Nephron (organoid): ENCODE measurements at regions not wholly inside any gene's neighbourhood (a gene's known extent, or its start where the extent isn't known, plus 50 kb on each side); places are given as distances from the start of the nearest gene placed in this dataset.

Experiments
- H3K27ac Mint-ChIP-seq, 3 experiments: 2 replicates each; pipeline ENCODE4 v1.8.0; 2020; ENCODE audit warnings: mixed read lengths in 3 of 3, mild to moderate bottlenecking in 2 of 3, moderate library complexity in 1 of 3
- H3K27me3 Mint-ChIP-seq: 2 replicates; pipeline ENCODE4 v1.8.0; 2021; ENCODE audit warnings: low read depth, mild to moderate bottlenecking, moderate library complexity, mixed read lengths
- H3K36me3 Mint-ChIP-seq: 2 replicates; pipeline ENCODE4 v1.8.0; 2020; ENCODE audit warnings: low read depth, mixed read lengths
- H3K4me1 Mint-ChIP-seq: 2 replicates; pipeline ENCODE4 v1.8.0; 2020; ENCODE audit warnings: mixed read lengths
- H3K4me3 Mint-ChIP-seq, 3 experiments: 2 replicates each; pipeline ENCODE4 v1.8.0; 2020; ENCODE audit warnings: mild to moderate bottlenecking in 3 of 3, mixed read lengths in 3 of 3, moderate library complexity in 2 of 3
- H3K9me3 Mint-ChIP-seq: 2 replicates; pipeline ENCODE4 v1.8.0; 2020; ENCODE audit warnings: mixed read lengths
- CTCF ChIP-seq, 3 experiments: fragments of 200-600 bp; sonication (generic); IDR thresholded peaks; one replicate each; pipeline ENCODE4 v1.5.0; 2021; ENCODE audit warnings: antibody characterized with exemption in 3 of 3; ENCODE audit not compliant: unreplicated experiment in 3 of 3

- H3K27me3 Mint-ChIP-seq = peaks cover 7% of the 10 kb centered on the region
- no peak overlapping the region for H3K4me3 Mint-ChIP-seq
- no peak overlapping the region for H3K27ac Mint-ChIP-seq
- peaks cover 13% of the 10 kb centered on the region for H3K9me3 Mint-ChIP-seq
- no peaks in the 10 kb centered on the region for H3K36me3 Mint-ChIP-seq
- H3K4me1 Mint-ChIP-seq = no peaks in the 10 kb centered on the region
- no peak for TF ChIP-seq CTCF (IDR thresholded peaks at IDR 0.05; ENCODE audit: unreplicated experiment in 3 of 3)
Measured at GRCh38 chr1:177891809-177892208, 78.0 kb downstream of the SEC16B start.

GRCh38 chr1:177890479-177890878, 79.4 kb downstream of the SEC16B start:
- H3K27me3 Mint-ChIP-seq = peaks cover 7% of the 10 kb centered on the region
- no peak overlapping the region for H3K27ac Mint-ChIP-seq
- H3K4me3 Mint-ChIP-seq = no peak overlapping the region
- H3K36me3 Mint-ChIP-seq = no peaks in the 10 kb centered on the region
- H3K9me3 Mint-ChIP-seq = peaks cover 13% of the 10 kb centered on the region
- no peaks in the 10 kb centered on the region for H3K4me1 Mint-ChIP-seq
- no peak for TF ChIP-seq CTCF (IDR thresholded peaks at IDR 0.05; ENCODE audit: unreplicated experiment in 3 of 3)

GRCh38 chr1:177884479-177885021, 85.3 kb downstream of the SEC16B start:
- H3K4me3 Mint-ChIP-seq = no peak overlapping the region
- no peaks in the 10 kb centered on the region for H3K36me3 Mint-ChIP-seq
- peaks cover 5% of the 10 kb centered on the region for H3K27me3 Mint-ChIP-seq
- no peaks in the 10 kb centered on the region for H3K4me1 Mint-ChIP-seq
- peaks cover 6% of the 10 kb centered on the region for H3K9me3 Mint-ChIP-seq
- no peak for TF ChIP-seq CTCF (IDR thresholded peaks at IDR 0.05; ENCODE audit: unreplicated experiment in 3 of 3)
- H3K27ac Mint-ChIP-seq = no peak overlapping the region

GRCh38 chr1:177883581-177883980, 86.3 kb downstream of the SEC16B start:
- no peaks in the 10 kb centered on the region for H3K4me1 Mint-ChIP-seq
- H3K4me3 Mint-ChIP-seq = no peak overlapping the region
- no peaks in the 10 kb centered on the region for H3K36me3 Mint-ChIP-seq
- H3K27ac Mint-ChIP-seq = no peak overlapping the region
- H3K27me3 Mint-ChIP-seq = peaks cover 5% of the 10 kb centered on the region
- peaks cover 6% of the 10 kb centered on the region for H3K9me3 Mint-ChIP-seq
- no peak for TF ChIP-seq CTCF (IDR thresholded peaks at IDR 0.05; ENCODE audit: unreplicated experiment in 3 of 3)

GRCh38 chr1:177880339-177880891, 89.4 kb downstream of the SEC16B start:
- Mint-ChIP-seq H3K36me3 (no peaks in the 10 kb centered on the region), H3K4me3 (no peak overlapping the region), H3K9me3 (peaks cover 8% of the 10 kb centered on the region), H3K27me3 (peaks cover 7% of the 10 kb centered on the region), H3K27ac (no peak overlapping the region), H3K4me1 (no peaks in the 10 kb centered on the region)
- no peak for TF ChIP-seq CTCF (IDR thresholded peaks at IDR 0.05; ENCODE audit: unreplicated experiment in 3 of 3)

- H3K4me3 Mint-ChIP-seq = no peak overlapping the region
- peaks cover 2% of the 10 kb centered on the region for H3K9me3 Mint-ChIP-seq
- TF ChIP-seq CTCF (IDR thresholded peaks at IDR 0.05; ENCODE audit: unreplicated experiment in 3 of 3) = no peak
- no peak overlapping the region for H3K27ac Mint-ChIP-seq
- no peaks in the 10 kb centered on the region for H3K36me3 Mint-ChIP-seq
- H3K4me1 Mint-ChIP-seq = peaks cover 12% of the 10 kb centered on the region
- H3K27me3 Mint-ChIP-seq = peaks cover 8% of the 10 kb centered on the region
Measured at GRCh38 chr1:177877086-177877485, 92.8 kb downstream of the SEC16B start.
